ENCODE measurements at regions not wholly inside any gene's neighbourhood (a gene's known extent, or its start where the extent isn't known, plus 50 kb on each side); places are given as distances from the start of the nearest gene placed in this dataset.

DNA sequence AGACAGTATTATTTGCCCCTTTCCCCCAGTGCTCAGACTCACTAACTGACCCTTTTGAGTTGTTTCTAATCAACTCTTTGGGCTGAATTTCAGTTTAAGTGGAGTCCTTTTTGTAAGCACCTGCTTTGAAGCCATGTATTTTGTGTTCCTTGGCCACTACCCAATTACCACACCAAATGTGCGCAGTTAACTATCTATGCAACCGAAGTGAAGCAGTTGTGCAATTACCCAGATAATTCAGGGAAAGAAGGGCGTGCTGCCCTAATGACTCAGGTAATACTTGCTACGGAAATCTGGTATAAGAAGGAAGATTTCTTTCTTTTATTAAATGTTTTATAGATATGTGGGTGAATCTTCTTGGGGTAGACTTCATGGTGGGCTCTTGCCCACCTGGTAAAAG lies 371.9 kb upstream of the TBL1XR1 start:
- TF ChIP-seq, protein P1, sequence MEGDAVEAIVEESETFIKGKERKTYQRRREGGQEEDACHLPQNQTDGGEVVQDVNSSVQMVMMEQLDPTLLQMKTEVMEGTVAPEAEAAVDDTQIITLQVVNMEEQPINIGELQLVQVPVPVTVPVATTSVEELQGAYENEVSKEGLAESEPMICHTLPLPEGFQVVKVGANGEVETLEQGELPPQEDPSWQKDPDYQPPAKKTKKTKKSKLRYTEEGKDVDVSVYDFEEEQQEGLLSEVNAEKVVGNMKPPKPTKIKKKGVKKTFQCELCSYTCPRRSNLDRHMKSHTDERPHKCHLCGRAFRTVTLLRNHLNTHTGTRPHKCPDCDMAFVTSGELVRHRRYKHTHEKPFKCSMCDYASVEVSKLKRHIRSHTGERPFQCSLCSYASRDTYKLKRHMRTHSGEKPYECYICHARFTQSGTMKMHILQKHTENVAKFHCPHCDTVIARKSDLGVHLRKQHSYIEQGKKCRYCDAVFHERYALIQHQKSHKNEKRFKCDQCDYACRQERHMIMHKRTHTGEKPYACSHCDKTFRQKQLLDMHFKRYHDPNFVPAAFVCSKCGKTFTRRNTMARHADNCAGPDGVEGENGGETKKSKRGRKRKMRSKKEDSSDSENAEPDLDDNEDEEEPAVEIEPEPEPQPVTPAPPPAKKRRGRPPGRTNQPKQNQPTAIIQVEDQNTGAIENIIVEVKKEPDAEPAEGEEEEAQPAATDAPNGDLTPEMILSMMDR (conservative IDR thresholded peaks at IDR 0.05; ENCODE audit: control insufficient read depth, insufficient read depth, low read depth, low read length): no peak
- DNase-seq (ENCODE audit: low read depth): no peak
- H3K4me3 ChIP-seq (ENCODE audit: control insufficient read depth, low read depth, low read length): no peak overlapping the region

- no peak overlapping the region for H3K4me3 ChIP-seq (ENCODE audit: control insufficient read depth, low read depth, low read length)
- TF ChIP-seq, protein P1 (conservative IDR thresholded peaks at IDR 0.05; ENCODE audit: control insufficient read depth, insufficient read depth, low read depth, low read length): no peak
- peak; percentile 93 for DNase-seq (ENCODE audit: low read depth)
Measured at GRCh38 chr3:177569875-177570657, 372.8 kb upstream of the TBL1XR1 start.

- DNase-seq (ENCODE audit: low read depth): no peak
Measured at GRCh38 chr3:177571271-177571943, 374.1 kb upstream of the TBL1XR1 start.

DNA sequence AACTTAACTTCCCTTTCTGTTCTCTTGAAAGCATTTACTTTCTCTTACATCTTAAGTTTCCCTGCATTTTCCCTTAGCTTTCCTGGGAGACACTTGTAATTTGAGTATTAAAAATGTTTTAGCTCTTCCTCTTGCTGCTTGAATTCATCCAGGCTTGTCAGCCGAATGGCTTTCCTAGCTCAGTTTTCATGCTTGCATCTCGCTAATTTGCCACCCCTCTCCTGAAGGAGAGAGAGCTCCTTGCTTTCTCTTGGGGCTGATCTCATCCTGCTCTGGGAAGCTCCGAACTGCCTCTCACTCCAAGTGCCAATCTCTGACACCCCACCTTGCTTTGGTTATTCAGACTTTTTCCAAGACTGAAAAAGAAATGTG lies 374.6 kb upstream of the TBL1XR1 start:
- H3K4me3 ChIP-seq (ENCODE audit: control insufficient read depth, low read depth, low read length): no peak overlapping the region
- DNase-seq (ENCODE audit: low read depth): no peak
- TF ChIP-seq, protein P1 (conservative IDR thresholded peaks at IDR 0.05; ENCODE audit: control insufficient read depth, insufficient read depth, low read depth, low read length): no peak

More at GRCh38 chr3:177571271-177571943, 374.1 kb upstream of the TBL1XR1 start:
- H3K4me3 ChIP-seq (ENCODE audit: control insufficient read depth, low read depth, low read length): no peak overlapping the region
- TF ChIP-seq, protein P1 (conservative IDR thresholded peaks at IDR 0.05; ENCODE audit: control insufficient read depth, insufficient read depth, low read depth, low read length): no peak

DNA sequence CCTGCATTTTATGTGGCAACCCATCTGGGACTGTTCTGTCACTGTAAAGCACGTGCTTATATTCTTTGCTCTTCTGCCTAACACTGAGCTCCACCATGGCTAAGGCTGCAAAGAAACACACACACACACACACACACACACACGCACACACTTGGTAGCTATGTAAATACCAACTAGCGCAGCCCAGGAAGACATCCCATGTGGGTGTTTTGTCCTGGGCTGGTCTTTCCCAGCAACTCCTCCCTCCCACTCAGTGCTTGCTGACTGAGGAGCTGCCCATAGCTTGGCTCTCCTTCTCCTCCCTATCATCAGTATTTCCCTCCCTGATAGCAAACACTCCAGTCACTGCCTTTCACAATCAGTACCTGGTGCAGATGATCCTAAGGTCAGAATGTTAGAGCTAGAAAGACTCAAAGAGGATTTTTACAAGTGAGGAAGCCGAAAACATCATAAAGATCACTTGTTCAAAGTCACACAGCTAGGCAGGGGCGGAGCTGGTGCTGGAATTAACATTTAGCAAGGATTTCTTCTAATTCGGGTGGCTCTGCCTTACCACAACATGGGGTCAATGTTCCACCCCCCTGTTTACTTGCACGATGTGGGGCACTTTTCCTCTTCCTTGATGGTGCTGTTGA lies 377.1 kb upstream of the TBL1XR1 start:
- no peak overlapping the region for H3K4me3 ChIP-seq (ENCODE audit: control insufficient read depth, low read depth, low read length)
- DNase-seq (ENCODE audit: low read depth): peak; percentile 86
- TF ChIP-seq, protein P1 (conservative IDR thresholded peaks at IDR 0.05; ENCODE audit: control insufficient read depth, insufficient read depth, low read depth, low read length): no peak

- H3K4me3 ChIP-seq (ENCODE audit: control insufficient read depth, low read depth, low read length): no peak overlapping the region
- TF ChIP-seq, protein P1 (conservative IDR thresholded peaks at IDR 0.05; ENCODE audit: control insufficient read depth, insufficient read depth, low read depth, low read length): no peak
- no peak for DNase-seq (ENCODE audit: low read depth)
Measured at GRCh38 chr3:177576746-177577145, 379.5 kb upstream of the TBL1XR1 start.
